ENCODE measurements at regions not wholly inside any gene's neighbourhood (a gene's known extent, or its start where the extent isn't known, plus 50 kb on each side); places are given as distances from the start of the nearest gene placed in this dataset.
"Not testable (repeated sequence)": the region's sequence is repeated elsewhere in the genome, so short reads cannot be mapped to it uniquely, and the experiment has no call there.

- DNase-seq (ENCODE audit: low read depth): no peak
Observed at GRCh38 chr1:242735323-242735722, 210.8 kb upstream of the PLD5 start.

- DNase-seq (ENCODE audit: low read depth): no peak
Observed at GRCh38 chr1:242731446-242731845, 206.9 kb upstream of the PLD5 start.

GRCh38 chr1:242728696-242729095, 204.2 kb upstream of the PLD5 start:
- no peak for DNase-seq (ENCODE audit: low read depth)

GRCh38 chr1:242723044-242723716, 198.7 kb upstream of the PLD5 start:
- DNase-seq (ENCODE audit: low read depth): no peak

- no peak for DNase-seq (ENCODE audit: low read depth)
Observed at GRCh38 chr1:242718967-242719366, 194.5 kb upstream of the PLD5 start.

- no peak for DNase-seq (ENCODE audit: low read depth)
Observed at GRCh38 chr1:242712248-242712647, 187.8 kb upstream of the PLD5 start.

GRCh38 chr1:242710847-242711246, 186.3 kb upstream of the PLD5 start:
- no peak for DNase-seq (ENCODE audit: low read depth)

- DNase-seq (ENCODE audit: low read depth): no peak
Observed at GRCh38 chr1:242710286-242710685, 185.8 kb upstream of the PLD5 start.

- no peak for DNase-seq (ENCODE audit: low read depth)
Observed at GRCh38 chr1:242703467-242703866, 179.0 kb upstream of the PLD5 start.

GRCh38 chr1:242692988-242693387, 168.5 kb upstream of the PLD5 start:
- no peak for DNase-seq (ENCODE audit: low read depth)

GRCh38 chr1:242691610-242691945, 167.1 kb upstream of the PLD5 start:
- DNase-seq (ENCODE audit: low read depth): no peak

- DNase-seq (ENCODE audit: low read depth): no peak
Observed at GRCh38 chr1:242690849-242691609, 166.5 kb upstream of the PLD5 start.

- no peak for DNase-seq (ENCODE audit: low read depth)
Observed at GRCh38 chr1:242689378-242689777, 164.9 kb upstream of the PLD5 start.

- DNase-seq (ENCODE audit: low read depth): no peak
Observed at GRCh38 chr1:242674951-242675645, 150.6 kb upstream of the PLD5 start.

GRCh38 chr1:242673652-242674051, 149.2 kb upstream of the PLD5 start:
- no peak for DNase-seq (ENCODE audit: low read depth)

GRCh38 chr1:242673165-242673564, 148.7 kb upstream of the PLD5 start:
- not testable (repeated sequence) for DNase-seq (ENCODE audit: low read depth)

GRCh38 chr1:242670019-242670418, 145.5 kb upstream of the PLD5 start:
- no peak for DNase-seq (ENCODE audit: low read depth)

GRCh38 chr1:242662886-242663285, 138.4 kb upstream of the PLD5 start:
- DNase-seq (ENCODE audit: low read depth): no peak

- not testable (repeated sequence) for DNase-seq (ENCODE audit: low read depth)
Observed at GRCh38 chr1:242653772-242654171, 129.3 kb upstream of the PLD5 start.

- DNase-seq (ENCODE audit: low read depth): no peak
Observed at GRCh38 chr1:242651817-242652216, 127.3 kb upstream of the PLD5 start.

- no peak for DNase-seq (ENCODE audit: low read depth)
Observed at GRCh38 chr1:242641461-242641860, 117.0 kb upstream of the PLD5 start.

GRCh38 chr1:242639104-242639503, 114.6 kb upstream of the PLD5 start:
- DNase-seq (ENCODE audit: low read depth): no peak

GRCh38 chr1:242634732-242635131, 110.2 kb upstream of the PLD5 start:
- DNase-seq (ENCODE audit: low read depth): no peak

Data from HS-27A (cell line).